ENCODE measurements at regions not wholly inside any gene's neighbourhood (a gene's known extent, or its start where the extent isn't known, plus 50 kb on each side); places are given as distances from the start of the nearest gene placed in this dataset.

- TF ChIP-seq CTCF (IDR thresholded peaks at IDR 0.05) (no peak), POLR2A (IDR thresholded peaks at IDR 0.05) (no peak)
Observed at GRCh38 chr2:51601706-51602105, 569.8 kb upstream of the NRXN1 start.
